Left lung (tissue), 4 donors: ENCODE measurements at regions not wholly inside any gene's neighbourhood (a gene's known extent, or its start where the extent isn't known, plus 50 kb on each side); places are given as distances from the start of the nearest gene placed in this dataset.

Source experiments
- ATAC-seq: fragments of 200-7000 bp; cut with Tn5 transposase; one replicate; pipeline ENCODE4 v1.9.1; 2020; ENCODE audit warnings: moderate library complexity
- DNase-seq, 4 donors: peaks; one replicate each; pipeline ENCODE4 v3.0.0-alpha.2; 2013 to 2020
- H3K27ac ChIP-seq, 2 donors: fragments of 200-600 bp; sonication (generic) in 1 of 2; one replicate each; pipeline versions ENCODE4 v1.5.0 to v1.8.0; 2020 to 2021
- H3K27me3 ChIP-seq, 2 donors: fragments of 200-600 bp; sonication (generic) in 1 of 2; one replicate each; pipeline versions ENCODE4 v1.5.0 to v1.8.0; 2020 to 2021
- H3K36me3 ChIP-seq, 2 donors: fragments of 200-600 bp; sonication (generic) in 1 of 2; one replicate each; pipeline versions ENCODE4 v1.5.0 to v1.8.0; 2020 to 2021
- H3K4me1 ChIP-seq, 2 donors: fragments of 200-600 bp; one replicate each; pipeline ENCODE4 v1.8.0; 2021
- H3K4me3 ChIP-seq, 2 donors: fragments of 200-600 bp; sonication (generic) in 1 of 2; one replicate each; pipeline versions ENCODE4 v1.5.0 to v1.8.0; 2020 to 2021; ENCODE audit warnings: mild to moderate bottlenecking in 1 of 2
- H3K9me3 ChIP-seq, 2 donors: fragments of 200-600 bp; sonication (generic) in 1 of 2; one replicate each; pipeline versions ENCODE4 v1.5.0 to v1.8.0; 2020 to 2021
- CTCF ChIP-seq, 2 donors: fragments of 200-600 bp; sonication (generic) in 1 of 2; IDR thresholded peaks; one replicate each; pipeline versions ENCODE4 v1.5.0 to v1.8.0; 2021; ENCODE audit warnings: antibody characterized with exemption in 2 of 2
- intact Hi-C, 2 donors: fragments of 100-400 bp; cut with DNase I; formaldehyde crosslinking; loops; one replicate each; pipeline versions ENCODE4 v1.11.2 to v1.14.2; 2022
- donor health status: DM: no; HTN: yes; CAD: no.
- donor health status: DM: no; HTN: no; CAD: no.

GRCh38 chr2:184037273-184037672, 561.1 kb upstream of the ZNF804A start:
- no peak for ATAC-seq
- no peak overlapping the region for H3K27ac ChIP-seq
- intact Hi-C loops: no loop called here

GRCh38 chr2:184039493-184039892, 558.8 kb upstream of the ZNF804A start:
- no peak for TF ChIP-seq CTCF (IDR thresholded peaks at IDR 0.05)
- DNase-seq (no peak), ATAC-seq (no peak)
- H3K4me1 ChIP-seq: no peaks in the 10 kb centered on the region
- intact Hi-C loops: no loop called here
- no peak overlapping the region for H3K4me3 ChIP-seq
- H3K27me3 ChIP-seq: no peaks in the 10 kb centered on the region
- no peak overlapping the region for H3K27ac ChIP-seq
- no peaks in the 10 kb centered on the region for H3K9me3 ChIP-seq
- H3K36me3 ChIP-seq: no peaks in the 10 kb centered on the region

More at GRCh38 chr2:184037273-184037672, 561.1 kb upstream of the ZNF804A start:
- no peak for DNase-seq
- Histone ChIP-seq H3K27me3 (no peaks in the 10 kb centered on the region), H3K9me3 (no peaks in the 10 kb centered on the region), H3K4me1 (no peaks in the 10 kb centered on the region), H3K4me3 (no peak overlapping the region), H3K36me3 (no peaks in the 10 kb centered on the region)
- TF ChIP-seq CTCF (IDR thresholded peaks at IDR 0.05): no peak

GRCh38 chr2:184040230-184040629, 558.1 kb upstream of the ZNF804A start:
- DNase-seq (no peak), ATAC-seq (no peak)
- Histone ChIP-seq H3K27ac (no peak overlapping the region), H3K9me3 (no peaks in the 10 kb centered on the region), H3K4me3 (no peak overlapping the region), H3K36me3 (no peaks in the 10 kb centered on the region), H3K4me1 (no peaks in the 10 kb centered on the region), H3K27me3 (no peaks in the 10 kb centered on the region)
- no peak for TF ChIP-seq CTCF (IDR thresholded peaks at IDR 0.05)
- intact Hi-C loops: no loop called here

GRCh38 chr2:184041077-184041476, 557.3 kb upstream of the ZNF804A start:
- H3K27ac ChIP-seq: no peak overlapping the region
- intact Hi-C loops: no loop called here
- no peaks in the 10 kb centered on the region for H3K4me1 ChIP-seq
- DNase-seq: no peak
- TF ChIP-seq CTCF (IDR thresholded peaks at IDR 0.05): no peak
- H3K9me3 ChIP-seq: no peaks in the 10 kb centered on the region
- no peak overlapping the region for H3K4me3 ChIP-seq
- no peaks in the 10 kb centered on the region for H3K36me3 ChIP-seq
- no peak for ATAC-seq
- H3K27me3 ChIP-seq: no peaks in the 10 kb centered on the region

- Histone ChIP-seq H3K36me3 (no peaks in the 10 kb centered on the region), H3K9me3 (no peaks in the 10 kb centered on the region), H3K27ac (no peak overlapping the region), H3K4me1 (no peaks in the 10 kb centered on the region), H3K4me3 (no peak overlapping the region), H3K27me3 (no peaks in the 10 kb centered on the region)
- no peak for TF ChIP-seq CTCF (IDR thresholded peaks at IDR 0.05)
- ATAC-seq: no peak
- DNase-seq: no peak
- intact Hi-C loops: no loop called here
Measured at GRCh38 chr2:184041777-184042176, 556.6 kb upstream of the ZNF804A start.
